H1 (cell line): ENCODE measurements at regions not wholly inside any gene's neighbourhood (a gene's known extent, or its start where the extent isn't known, plus 50 kb on each side); places are given as distances from the start of the nearest gene placed in this dataset.

ENCODE experiments used
- NRF1 ChIP-seq: IDR thresholded peaks from 2 replicates; pipeline ENCODE4 v1.6.1; 2011; ENCODE audit warnings: mild to moderate bottlenecking, low read depth, low read length, improper control_type of control experiment
- POLR2A ChIP-seq, 2 experiments: IDR thresholded peaks; 1 replicate in 1 of 2; 2 replicates in 1 of 2; pipeline ENCODE4 v1.6.1; 2011; ENCODE audit warnings: low read depth in 2 of 2, low read length in 2 of 2, mild to moderate bottlenecking in 2 of 2; ENCODE audit errors: control extremely low read depth in 1 of 2
- POU5F1 ChIP-seq: IDR thresholded peaks from 2 replicates; pipeline ENCODE4 v1.6.1; 2011; ENCODE audit warnings: low read depth, mild to moderate bottlenecking, low read length, moderate library complexity
- RBBP5 ChIP-seq: IDR thresholded peaks from 2 replicates; pipeline ENCODE4 v1.7.1; 2012; ENCODE audit warnings: low read depth, mild to moderate bottlenecking, inconsistent platforms, low read length, moderate library complexity, borderline replicate concordance
- RFX5 ChIP-seq: IDR thresholded peaks from 2 replicates; pipeline ENCODE4 v1.6.1; 2011; ENCODE audit warnings: low read depth, low read length, improper control_type of control experiment, borderline replicate concordance
- RNF2 ChIP-seq: fragments of 200-900, 300-1000 bp; sonication (generic); IDR thresholded peaks from 2 replicates; pipeline ENCODE4 v1.7.1; 2016; ENCODE audit warnings: borderline replicate concordance, low read depth, mild to moderate bottlenecking, antibody characterized with exemption, low read length; ENCODE audit not compliant: poor library complexity, severe bottlenecking; ENCODE audit errors: missing control alignments
- TAF1 ChIP-seq: IDR thresholded peaks from 2 replicates; pipeline ENCODE4 v1.6.1; 2011; ENCODE audit warnings: mild to moderate bottlenecking, low read depth, low read length
- ZNF274 ChIP-seq: IDR thresholded peaks from 2 replicates; pipeline ENCODE4 v1.7.0; 2012; ENCODE audit warnings: low read length, borderline replicate concordance; ENCODE audit errors: extremely low read depth
- TF ChIP-seq, protein P1 (sequence below), 3 experiments: IDR thresholded peaks; 1 replicate in 2 of 3; 2 replicates in 1 of 3; pipeline versions ENCODE4 v1.5.1 to v1.6.1; 2011; ENCODE audit warnings: low read length in 3 of 3, mild to moderate bottlenecking in 3 of 3, inconsistent platforms in 2 of 3, low read depth in 1 of 3, moderate library complexity in 1 of 3; ENCODE audit not compliant: insufficient read depth in 1 of 3; ENCODE audit errors: control extremely low read depth in 1 of 3

DNA sequence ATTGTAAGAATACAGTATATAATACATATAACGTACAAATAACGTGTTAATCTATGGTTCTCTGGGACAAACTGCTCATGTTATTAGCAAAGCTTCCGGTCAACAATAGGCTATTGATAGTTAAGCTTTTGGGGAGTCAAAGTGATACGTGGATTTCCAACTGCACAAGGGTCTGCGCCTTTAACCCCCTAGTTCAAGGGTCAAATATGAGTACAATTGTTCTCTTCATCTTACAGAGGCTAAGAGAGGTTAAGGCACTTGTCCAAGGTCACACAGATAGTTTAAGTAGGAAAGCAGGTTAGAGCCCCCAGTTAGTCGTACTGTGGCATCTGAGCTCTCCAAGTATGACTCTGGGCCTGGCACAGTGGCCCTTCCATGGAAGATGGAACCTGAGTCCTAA lies 204.3 kb upstream of the KRR1 start:
- no peak for TF ChIP-seq POLR2A (IDR thresholded peaks at IDR 0.05; ENCODE audit: control extremely low read depth in 1 of 2, low read depth in 2 of 2, low read length in 2 of 2)
- TF ChIP-seq, protein P1, sequence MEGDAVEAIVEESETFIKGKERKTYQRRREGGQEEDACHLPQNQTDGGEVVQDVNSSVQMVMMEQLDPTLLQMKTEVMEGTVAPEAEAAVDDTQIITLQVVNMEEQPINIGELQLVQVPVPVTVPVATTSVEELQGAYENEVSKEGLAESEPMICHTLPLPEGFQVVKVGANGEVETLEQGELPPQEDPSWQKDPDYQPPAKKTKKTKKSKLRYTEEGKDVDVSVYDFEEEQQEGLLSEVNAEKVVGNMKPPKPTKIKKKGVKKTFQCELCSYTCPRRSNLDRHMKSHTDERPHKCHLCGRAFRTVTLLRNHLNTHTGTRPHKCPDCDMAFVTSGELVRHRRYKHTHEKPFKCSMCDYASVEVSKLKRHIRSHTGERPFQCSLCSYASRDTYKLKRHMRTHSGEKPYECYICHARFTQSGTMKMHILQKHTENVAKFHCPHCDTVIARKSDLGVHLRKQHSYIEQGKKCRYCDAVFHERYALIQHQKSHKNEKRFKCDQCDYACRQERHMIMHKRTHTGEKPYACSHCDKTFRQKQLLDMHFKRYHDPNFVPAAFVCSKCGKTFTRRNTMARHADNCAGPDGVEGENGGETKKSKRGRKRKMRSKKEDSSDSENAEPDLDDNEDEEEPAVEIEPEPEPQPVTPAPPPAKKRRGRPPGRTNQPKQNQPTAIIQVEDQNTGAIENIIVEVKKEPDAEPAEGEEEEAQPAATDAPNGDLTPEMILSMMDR (IDR thresholded peaks at IDR 0.05; ENCODE audit: control extremely low read depth in 1 of 3, insufficient read depth in 1 of 3, low read depth in 1 of 3, low read length in 3 of 3) = no peak
- TF ChIP-seq NRF1 = no peak
- no peak for TF ChIP-seq POU5F1
- TF ChIP-seq RBBP5 = no peak
- no peak for TF ChIP-seq TAF1
- no peak for TF ChIP-seq ZNF274
- TF ChIP-seq RFX5 = no peak
- no peak for TF ChIP-seq RNF2
